HFFc6 (cell line): ENCODE measurements at regions not wholly inside any gene's neighbourhood (a gene's known extent, or its start where the extent isn't known, plus 50 kb on each side); places are given as distances from the start of the nearest gene placed in this dataset.

Source experiments
- DNase-seq: peaks from one replicate; pipeline ENCODE4 v3.0.0-alpha.2; 2018
- H3K27ac Mint-ChIP-seq: 2 replicates; pipeline ENCODE4 v1.8.0; 2020; ENCODE audit warnings: mild to moderate bottlenecking, mixed read lengths
- H3K27me3 Mint-ChIP-seq: 2 replicates; pipeline ENCODE4 v1.8.0; 2021; ENCODE audit warnings: mild to moderate bottlenecking, moderate library complexity, mixed read lengths; ENCODE audit not compliant: insufficient read depth
- H3K36me3 Mint-ChIP-seq: 2 replicates; pipeline ENCODE4 v1.8.0; 2021; ENCODE audit warnings: low read depth, mixed read lengths
- H3K4me1 Mint-ChIP-seq: 2 replicates; pipeline ENCODE4 v1.8.0; 2020; ENCODE audit warnings: low read depth, mixed read lengths
- H3K4me3 Mint-ChIP-seq: 2 replicates; pipeline ENCODE4 v1.8.0; 2020; ENCODE audit warnings: mild to moderate bottlenecking, moderate library complexity, mixed read lengths
- H3K9me3 Mint-ChIP-seq: 2 replicates; pipeline ENCODE4 v1.8.0; 2020; ENCODE audit warnings: mild to moderate bottlenecking, mixed read lengths
- TF ChIP-seq, protein P1 (sequence below): fragments of 200-600 bp; sonication (generic); IDR thresholded peaks from 2 replicates; pipeline ENCODE4 v1.5.0; 2021; ENCODE audit warnings: antibody characterized with exemption, mild to moderate bottlenecking

GRCh38 chr14:76678244-76678800 lies 82.9 kb upstream of the VASH1 start:
- peaks cover 22% of the 10 kb centered on the region for H3K9me3 Mint-ChIP-seq
- no peaks in the 10 kb centered on the region for H3K36me3 Mint-ChIP-seq
- no peak overlapping the region for H3K27ac Mint-ChIP-seq
- H3K4me1 Mint-ChIP-seq, result no peaks in the 10 kb centered on the region
- no peak overlapping the region for H3K4me3 Mint-ChIP-seq
- H3K27me3 Mint-ChIP-seq, result peaks cover 14% of the 10 kb centered on the region
- TF ChIP-seq, protein P1, sequence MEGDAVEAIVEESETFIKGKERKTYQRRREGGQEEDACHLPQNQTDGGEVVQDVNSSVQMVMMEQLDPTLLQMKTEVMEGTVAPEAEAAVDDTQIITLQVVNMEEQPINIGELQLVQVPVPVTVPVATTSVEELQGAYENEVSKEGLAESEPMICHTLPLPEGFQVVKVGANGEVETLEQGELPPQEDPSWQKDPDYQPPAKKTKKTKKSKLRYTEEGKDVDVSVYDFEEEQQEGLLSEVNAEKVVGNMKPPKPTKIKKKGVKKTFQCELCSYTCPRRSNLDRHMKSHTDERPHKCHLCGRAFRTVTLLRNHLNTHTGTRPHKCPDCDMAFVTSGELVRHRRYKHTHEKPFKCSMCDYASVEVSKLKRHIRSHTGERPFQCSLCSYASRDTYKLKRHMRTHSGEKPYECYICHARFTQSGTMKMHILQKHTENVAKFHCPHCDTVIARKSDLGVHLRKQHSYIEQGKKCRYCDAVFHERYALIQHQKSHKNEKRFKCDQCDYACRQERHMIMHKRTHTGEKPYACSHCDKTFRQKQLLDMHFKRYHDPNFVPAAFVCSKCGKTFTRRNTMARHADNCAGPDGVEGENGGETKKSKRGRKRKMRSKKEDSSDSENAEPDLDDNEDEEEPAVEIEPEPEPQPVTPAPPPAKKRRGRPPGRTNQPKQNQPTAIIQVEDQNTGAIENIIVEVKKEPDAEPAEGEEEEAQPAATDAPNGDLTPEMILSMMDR, result no peak
- DNase-seq, result no peak

DNA sequence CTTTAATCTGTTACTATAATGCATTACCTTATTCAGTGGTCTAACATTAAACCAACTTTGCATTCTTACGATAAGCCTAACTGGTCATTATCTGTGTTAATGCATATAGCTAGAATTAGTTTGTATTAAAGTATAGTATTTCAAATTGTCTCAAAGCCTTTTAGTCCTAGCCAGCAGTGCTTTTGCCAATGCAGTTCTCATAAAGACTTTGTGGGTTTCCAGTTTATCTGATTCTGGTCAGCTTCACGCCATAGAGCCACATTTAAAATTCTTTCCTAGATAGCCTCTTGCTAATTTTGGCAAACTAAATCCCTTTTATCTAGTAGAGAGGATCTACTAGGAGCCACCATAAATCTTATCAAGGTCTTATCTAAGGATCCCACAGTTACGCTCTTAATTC lies 78.9 kb upstream of the VASH1 start:
- Mint-ChIP-seq H3K9me3 (peaks cover 22% of the 10 kb centered on the region), H3K36me3 (no peaks in the 10 kb centered on the region), H3K27me3 (no peaks in the 10 kb centered on the region; the same call in 1 of the 2 replicates), H3K4me1 (no peaks in the 10 kb centered on the region), H3K4me3 (no peak overlapping the region), H3K27ac (no peak overlapping the region)
- no peak for DNase-seq
- TF ChIP-seq, protein P1, result no peak

- H3K9me3 Mint-ChIP-seq, result peaks cover 22% of the 10 kb centered on the region
- no peaks in the 10 kb centered on the region for H3K4me1 Mint-ChIP-seq
- no peak for DNase-seq
- no peak overlapping the region for H3K4me3 Mint-ChIP-seq
- TF ChIP-seq, protein P1, result no peak
- peaks cover 1% of the 10 kb centered on the region for H3K27me3 Mint-ChIP-seq
- no peaks in the 10 kb centered on the region for H3K36me3 Mint-ChIP-seq
- H3K27ac Mint-ChIP-seq, result no peak overlapping the region
Measured at GRCh38 chr14:76686646-76687045, 74.6 kb upstream of the VASH1 start.

- peaks cover 15% of the 10 kb centered on the region for H3K9me3 Mint-ChIP-seq
- peaks cover 3% of the 10 kb centered on the region for H3K27me3 Mint-ChIP-seq
- H3K4me1 Mint-ChIP-seq, result no peaks in the 10 kb centered on the region
- no peak overlapping the region for H3K4me3 Mint-ChIP-seq
- H3K36me3 Mint-ChIP-seq, result no peaks in the 10 kb centered on the region
- no peak for DNase-seq
- TF ChIP-seq, protein P1, result no peak
- H3K27ac Mint-ChIP-seq, result no peak overlapping the region
Measured at GRCh38 chr14:76687611-76688382, 73.5 kb upstream of the VASH1 start.

DNA sequence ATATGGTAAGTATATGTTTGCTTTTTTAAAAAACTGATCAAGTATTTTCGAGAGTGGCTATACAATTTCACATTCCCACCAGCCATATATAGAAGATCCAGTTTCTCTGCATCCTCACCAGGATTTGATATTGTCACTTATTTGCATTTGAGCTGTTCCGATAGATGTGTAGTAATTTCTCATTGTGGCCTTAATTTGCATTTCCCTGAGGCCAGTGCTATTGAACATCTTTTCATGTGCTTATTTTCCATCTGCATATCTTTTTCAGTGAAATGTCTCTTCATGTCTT lies 72.9 kb upstream of the VASH1 start:
- no peak overlapping the region for H3K27ac Mint-ChIP-seq
- H3K4me1 Mint-ChIP-seq, result no peaks in the 10 kb centered on the region
- no peak for DNase-seq
- TF ChIP-seq, protein P1, result no peak
- no peak overlapping the region for H3K4me3 Mint-ChIP-seq
- no peaks in the 10 kb centered on the region for H3K36me3 Mint-ChIP-seq
- peaks cover 3% of the 10 kb centered on the region for H3K27me3 Mint-ChIP-seq
- H3K9me3 Mint-ChIP-seq, result peaks cover 10% of the 10 kb centered on the region
